Spleen (tissue), 11 donors: ENCODE measurements at regions not wholly inside any gene's neighbourhood (a gene's known extent, or its start where the extent isn't known, plus 50 kb on each side); places are given as distances from the start of the nearest gene placed in this dataset.
A peak's percentile ranks its signal among the peaks of the same experiment; 100 is the strongest.

ENCODE experiments used
- DNase-seq: peaks from one replicate; pipeline ENCODE4 v3.0.0-alpha.2; 2020
- H3K27ac ChIP-seq, 8 donors: fragments of 200-600 bp; sonication (generic) in 7 of 8; 1 replicate in 4 of 8; 2 replicates in 4 of 8; pipeline versions ENCODE4 v1.5.0 to v1.8.0; 2016 to 2021; ENCODE audit warnings: inconsistent platforms in 4 of 8, mild to moderate bottlenecking in 4 of 8, moderate library complexity in 1 of 8
- H3K27me3 ChIP-seq, 7 donors: fragments of 200-600 bp; sonication (generic) in 6 of 7; replicated peaks in 1 of 7; 1 replicate in 4 of 7; 2 replicates in 3 of 7; pipeline versions ENCODE4 v1.5.0 to v1.8.0; 2016 to 2021; ENCODE audit warnings: inconsistent platforms in 3 of 7, mild to moderate bottlenecking in 1 of 7
- H3K36me3 ChIP-seq, 6 donors: fragments of 200-600 bp; sonication (generic) in 5 of 6; 1 replicate in 4 of 6; 2 replicates in 2 of 6; pipeline versions ENCODE4 v1.5.0 to v1.8.0; 2016 to 2021; ENCODE audit warnings: inconsistent platforms in 2 of 6
- H3K4me1 ChIP-seq, 6 donors: fragments of 200-600 bp; sonication (generic) in 5 of 6; 1 replicate in 3 of 6; 2 replicates in 3 of 6; pipeline versions ENCODE4 v1.5.0 to v1.8.0; 2016 to 2021; ENCODE audit warnings: inconsistent platforms in 3 of 6
- H3K4me3 ChIP-seq, 8 donors: fragments of 200-600 bp; sonication (generic) in 7 of 8; 1 replicate in 4 of 8; 2 replicates in 4 of 8; pipeline versions ENCODE4 v1.5.0 to v1.8.0; 2016 to 2021; ENCODE audit warnings: inconsistent platforms in 4 of 8, mild to moderate bottlenecking in 4 of 8, moderate library complexity in 2 of 8
- H3K9me3 ChIP-seq, 8 donors: fragments of 200-600 bp; sonication (generic) in 7 of 8; 1 replicate in 4 of 8; 2 replicates in 4 of 8; pipeline versions ENCODE4 v1.5.0 to v1.8.0; 2016 to 2021; ENCODE audit warnings: inconsistent platforms in 4 of 8
- CTCF ChIP-seq, 11 experiments: fragments of 200-600 bp in 7 of 11; fragments of 450-650 bp in 4 of 11; sonication (generic) in 4 of 11; IDR thresholded peaks in 8 of 11; conservative IDR thresholded peaks in 3 of 11; 1 replicate in 7 of 11; 2 replicates in 4 of 11; pipeline versions ENCODE4 v1.4.0 to v1.8.0; 2016 to 2021; ENCODE audit warnings: antibody characterized with exemption in 11 of 11, inconsistent platforms in 4 of 11, mild to moderate bottlenecking in 1 of 11
- POLR2A ChIP-seq, 3 donors: fragments of 450-650 bp; IDR thresholded peaks; one replicate each; pipeline ENCODE4 v1.5.1; 2017; ENCODE audit warnings: antibody characterized with exemption in 3 of 3, mild to moderate bottlenecking in 1 of 3
- POLR2AphosphoS5 ChIP-seq, 3 donors: sonication (generic); formaldehyde crosslinking; IDR thresholded peaks; one replicate each; pipeline ENCODE4 v1.5.1; 2017; ENCODE audit warnings: antibody characterized with exemption in 3 of 3
- WGBS, 5 donors: extraction: QIAGEN DNeasy Blood & Tissue Kit in 3 of 5; methylation state at CpG; one replicate each; pipeline versions ENCODE4 v1.1.5 to v1.1.7; 2013 to 2018; 5-methylcytosine and 5-hydroxymethylcytosine counted together
- intact Hi-C: fragments of 100-400 bp; cut with DNase I; formaldehyde crosslinking; loops from one replicate; pipeline ENCODE4 v1.15.0; 2023; ENCODE audit warnings: low total_unique reads
- donor health status: healthy with polysubstance abuse.
- donor health status: DM: no; HTN: no; CAD: no; lungs with moderate emphysema.
- donor health status: DM: no; HTN: no; CAD: no.
- donor health status: Bipolar disorder and iron deficiency.
- donor health status: healthy.
- donor health status: DM: no; HTN: no; CAD: no.
- donor health status: DM: yes; HTN: yes; CAD: no.

GRCh38 chr12:124641591-124641990 lies 74.2 kb upstream of the NCOR2 start:
- peaks cover 0 to 15% (median 9%) of the 10 kb centered on the region in 6 donors for H3K4me1 ChIP-seq
- no peak for DNase-seq
- WGBS, 5 donors: 65 to 95% (median 91%) methylated on average over 6 of the region's 6 CpGs
- intact Hi-C loops: no loop called here
- no peaks in the 10 kb centered on the region for H3K36me3 ChIP-seq
- H3K4me3 ChIP-seq: no peak overlapping the region
- H3K9me3 ChIP-seq: no peaks in the 10 kb centered on the region
- no peaks in the 10 kb centered on the region for H3K27me3 ChIP-seq
- H3K27ac ChIP-seq: no peak overlapping the region
- no peak for TF ChIP-seq POLR2AphosphoS5 (IDR thresholded peaks at IDR 0.05)
- no peak for TF ChIP-seq CTCF (IDR thresholded peaks at IDR 0.05 in 8 of 11, conservative IDR thresholded peaks at IDR 0.05 in 3 of 11)
- no peak for TF ChIP-seq POLR2A (IDR thresholded peaks at IDR 0.05)

GRCh38 chr12:124640056-124640455 lies 72.6 kb upstream of the NCOR2 start:
- no peaks in the 10 kb centered on the region for H3K9me3 ChIP-seq

GRCh38 chr12:124639122-124639806 lies 71.9 kb upstream of the NCOR2 start:
- WGBS, 5 donors: 50 to 74% (median 65%) methylated on average over 5 to 6 of the region's 6 CpGs
- Histone ChIP-seq H3K4me1 (peaks cover 0 to 12% (median 7%) of the 10 kb centered on the region in 6 donors), H3K36me3 (no peaks in the 10 kb centered on the region), H3K4me3 (no peak overlapping the region), H3K27ac (no peak overlapping the region), H3K27me3 (peaks cover 0 to 6% (median 0%) of the 10 kb centered on the region in 7 donors), H3K9me3 (no peaks in the 10 kb centered on the region)
- DNase-seq: no peak
- TF ChIP-seq POLR2AphosphoS5 (IDR thresholded peaks at IDR 0.05): no peak
- no peak for TF ChIP-seq POLR2A (IDR thresholded peaks at IDR 0.05)
- no peak for TF ChIP-seq CTCF (IDR thresholded peaks at IDR 0.05 in 8 of 11, conservative IDR thresholded peaks at IDR 0.05 in 3 of 11)
- intact Hi-C loops: no loop called here

More at GRCh38 chr12:124640056-124640455, 72.6 kb upstream of the NCOR2 start:
- H3K36me3 ChIP-seq: no peaks in the 10 kb centered on the region
- H3K27me3 ChIP-seq: no peaks in the 10 kb centered on the region
- DNase-seq: no peak
- 44 to 75% (median 49%) methylated on average over 5 of the region's 5 CpGs for WGBS, 5 donors
- TF ChIP-seq CTCF (IDR thresholded peaks at IDR 0.05 in 8 of 11, conservative IDR thresholded peaks at IDR 0.05 in 3 of 11) (no peak), POLR2A (IDR thresholded peaks at IDR 0.05) (no peak), POLR2AphosphoS5 (IDR thresholded peaks at IDR 0.05) (no peak)
- H3K4me1 ChIP-seq: peaks cover 0 to 12% (median 7%) of the 10 kb centered on the region in 6 donors
- peak overlapping the region in 2 of 8 donors; percentile 3 to 35 for H3K27ac ChIP-seq
- intact Hi-C loops: no loop called here
- H3K4me3 ChIP-seq: no peak overlapping the region

GRCh38 chr12:124637581-124637981 lies 70.2 kb upstream of the NCOR2 start:
- TF ChIP-seq POLR2AphosphoS5 (IDR thresholded peaks at IDR 0.05): no peak
- no peak for TF ChIP-seq CTCF (IDR thresholded peaks at IDR 0.05 in 8 of 11, conservative IDR thresholded peaks at IDR 0.05 in 3 of 11)
- no peak for TF ChIP-seq POLR2A (IDR thresholded peaks at IDR 0.05)

More at GRCh38 chr12:124637581-124637981, 70.2 kb upstream of the NCOR2 start:
- intact Hi-C loops: no loop called here
- Histone ChIP-seq H3K9me3 (no peaks in the 10 kb centered on the region), H3K4me1 (peaks cover 0 to 12% (median 7%) of the 10 kb centered on the region in 6 donors), H3K4me3 (no peak overlapping the region), H3K36me3 (no peaks in the 10 kb centered on the region), H3K27me3 (peaks cover 0 to 8% (median 0%) of the 10 kb centered on the region in 7 donors), H3K27ac (no peak overlapping the region)
- 66 to 82% (median 81%) methylated on average over 12 of the region's 12 CpGs for WGBS, 5 donors
- no peak for DNase-seq
